ENCODE measurements at regions not wholly inside any gene's neighbourhood (a gene's known extent, or its start where the extent isn't known, plus 50 kb on each side); places are given as distances from the start of the nearest gene placed in this dataset.

DNA sequence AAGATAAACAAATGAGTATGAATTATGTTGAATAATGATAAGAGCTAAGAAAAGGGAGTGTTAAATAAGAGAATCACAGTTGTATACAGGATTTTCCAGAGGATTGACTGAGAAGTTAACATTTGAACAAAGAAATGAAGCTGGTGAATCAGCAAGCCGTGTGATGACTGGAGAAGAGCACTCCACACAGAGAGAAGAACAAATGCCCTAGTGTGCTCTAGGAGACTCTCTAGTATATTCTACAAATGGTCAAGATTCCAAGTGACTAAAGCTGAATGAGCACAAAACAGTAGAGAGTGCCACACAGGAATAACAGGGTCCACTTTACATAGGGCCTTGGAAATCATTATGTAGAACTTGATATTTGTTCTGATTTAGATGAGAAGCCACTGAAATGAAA, 587.1 kb upstream of the ATXN7L3B start:
- Histone ChIP-seq H3K27ac (ENCODE audit: low read depth in 1 of 2, low read length in 2 of 2) (no peak overlapping the region), H3K27me3 (ENCODE audit: control insufficient read depth in 2 of 2, insufficient read depth in 2 of 2, low read length in 2 of 2) (no peaks in the 10 kb centered on the region), H3K9ac (ENCODE audit: insufficient read depth, low read length, poor library complexity, severe bottlenecking) (no peak overlapping the region), H3K9me3 (replicated peaks in 1 of 2; ENCODE audit: control insufficient read depth in 1 of 2, insufficient read depth in 1 of 2, low read length in 2 of 2) (no peaks in the 10 kb centered on the region), H3K4me1 (ENCODE audit: control insufficient read depth in 1 of 2, insufficient read depth in 2 of 2, low read length in 2 of 2) (no peaks in the 10 kb centered on the region), H3K36me3 (replicated peaks in 1 of 2; ENCODE audit: control insufficient read depth in 1 of 2, insufficient read depth in 2 of 2, low read length in 2 of 2) (no peaks in the 10 kb centered on the region), H3K79me2 (ENCODE audit: insufficient read depth, low read length) (no peaks in the 10 kb centered on the region), H4K20me1 (ENCODE audit: insufficient read depth, low read length) (no peaks in the 10 kb centered on the region), H3K4me3 (replicated peaks in 1 of 3; ENCODE audit: low read depth in 2 of 3, low read length in 3 of 3) (no peak overlapping the region), H3K4me2 (replicated peaks; ENCODE audit: extremely low read depth, low read length, poor library complexity, severe bottlenecking) (no peak overlapping the region), H2AFZ (ENCODE audit: insufficient read depth, low read depth, low read length, poor library complexity, severe bottlenecking) (no peak overlapping the region)
- Mint-ChIP-seq H3K4me3 (no peak overlapping the region), H3K27me3 (ENCODE audit: low read depth in 3 of 3) (no peaks in the 10 kb centered on the region), H3K27ac (no peak overlapping the region), H3K4me1 (no peaks in the 10 kb centered on the region), H3K36me3 (no peaks in the 10 kb centered on the region), H3K9me3 (peaks cover 0 to 3% (median 0%) of the 10 kb centered on the region in 7 donors)
- DNase-seq, result no peak
- TF ChIP-seq, protein P1, sequence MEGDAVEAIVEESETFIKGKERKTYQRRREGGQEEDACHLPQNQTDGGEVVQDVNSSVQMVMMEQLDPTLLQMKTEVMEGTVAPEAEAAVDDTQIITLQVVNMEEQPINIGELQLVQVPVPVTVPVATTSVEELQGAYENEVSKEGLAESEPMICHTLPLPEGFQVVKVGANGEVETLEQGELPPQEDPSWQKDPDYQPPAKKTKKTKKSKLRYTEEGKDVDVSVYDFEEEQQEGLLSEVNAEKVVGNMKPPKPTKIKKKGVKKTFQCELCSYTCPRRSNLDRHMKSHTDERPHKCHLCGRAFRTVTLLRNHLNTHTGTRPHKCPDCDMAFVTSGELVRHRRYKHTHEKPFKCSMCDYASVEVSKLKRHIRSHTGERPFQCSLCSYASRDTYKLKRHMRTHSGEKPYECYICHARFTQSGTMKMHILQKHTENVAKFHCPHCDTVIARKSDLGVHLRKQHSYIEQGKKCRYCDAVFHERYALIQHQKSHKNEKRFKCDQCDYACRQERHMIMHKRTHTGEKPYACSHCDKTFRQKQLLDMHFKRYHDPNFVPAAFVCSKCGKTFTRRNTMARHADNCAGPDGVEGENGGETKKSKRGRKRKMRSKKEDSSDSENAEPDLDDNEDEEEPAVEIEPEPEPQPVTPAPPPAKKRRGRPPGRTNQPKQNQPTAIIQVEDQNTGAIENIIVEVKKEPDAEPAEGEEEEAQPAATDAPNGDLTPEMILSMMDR (IDR thresholded peaks at IDR 0.05), result no peak
- intact Hi-C loops (cut with micrococcal nuclease), result no loop called here
- WGBS (ENCODE audit: insufficient coverage), result no CpG with 5 or more reads among the region's 1 CpG

DNA sequence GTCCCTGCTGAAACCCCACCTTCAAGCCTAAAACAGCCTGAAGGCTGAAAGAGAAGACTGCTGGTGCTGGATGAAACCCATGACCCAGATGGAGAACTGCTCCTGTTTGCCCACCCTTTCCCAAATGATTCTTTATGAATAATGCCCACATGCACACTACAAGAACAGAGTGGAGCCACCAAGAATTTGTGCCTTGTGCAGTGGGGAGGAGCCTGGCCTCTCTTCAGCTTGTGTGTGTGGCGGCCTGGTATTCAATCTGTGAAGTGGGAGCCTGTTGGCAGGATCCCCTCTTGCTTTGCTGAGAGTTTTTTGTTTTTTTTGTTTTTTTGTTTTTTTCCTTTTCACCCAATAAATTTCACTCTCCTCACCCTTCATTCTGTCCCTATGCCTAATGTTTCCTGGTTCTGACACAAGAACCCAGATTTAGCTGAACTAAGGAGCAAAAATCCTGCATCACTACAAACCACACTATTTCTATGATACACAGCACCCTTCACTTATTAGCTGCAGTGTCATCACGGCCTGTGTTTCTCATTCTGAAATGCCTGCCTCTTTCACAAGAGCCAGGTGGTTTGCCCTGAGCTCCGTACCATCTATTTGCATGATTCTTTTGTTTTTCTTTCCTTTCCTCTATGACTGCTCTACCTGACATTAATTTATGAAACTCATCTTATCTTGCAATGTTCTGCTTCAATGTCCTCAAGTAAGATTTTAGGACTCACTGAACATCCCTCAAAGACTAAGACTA, 585.5 kb upstream of the ATXN7L3B start:
- no peaks in the 10 kb centered on the region for H3K4me1 ChIP-seq (ENCODE audit: control insufficient read depth in 1 of 2, insufficient read depth in 2 of 2, low read length in 2 of 2)
- 82% methylated on average over 2 of the region's 3 CpGs for WGBS (ENCODE audit: insufficient coverage)
- H3K36me3 Mint-ChIP-seq, result no peaks in the 10 kb centered on the region

More for the DNA sequence above, 585.5 kb upstream of the ATXN7L3B start:
- Histone ChIP-seq H3K9ac (ENCODE audit: insufficient read depth, low read length, poor library complexity, severe bottlenecking) (no peak overlapping the region), H3K27ac (ENCODE audit: low read depth in 1 of 2, low read length in 2 of 2) (no peak overlapping the region), H3K27me3 (ENCODE audit: control insufficient read depth in 2 of 2, insufficient read depth in 2 of 2, low read length in 2 of 2) (no peaks in the 10 kb centered on the region), H3K4me3 (replicated peaks in 1 of 3; ENCODE audit: low read depth in 2 of 3, low read length in 3 of 3) (no peak overlapping the region), H3K9me3 (replicated peaks in 1 of 2; ENCODE audit: control insufficient read depth in 1 of 2, insufficient read depth in 1 of 2, low read length in 2 of 2) (no peaks in the 10 kb centered on the region), H2AFZ (ENCODE audit: insufficient read depth, low read depth, low read length, poor library complexity, severe bottlenecking) (no peak overlapping the region), H3K36me3 (replicated peaks in 1 of 2; ENCODE audit: control insufficient read depth in 1 of 2, insufficient read depth in 2 of 2, low read length in 2 of 2) (no peaks in the 10 kb centered on the region), H3K4me2 (replicated peaks; ENCODE audit: extremely low read depth, low read length, poor library complexity, severe bottlenecking) (no peak overlapping the region), H4K20me1 (ENCODE audit: insufficient read depth, low read length) (no peaks in the 10 kb centered on the region), H3K79me2 (ENCODE audit: insufficient read depth, low read length) (no peaks in the 10 kb centered on the region)
- H3K27ac Mint-ChIP-seq, result no peak overlapping the region
- no peak overlapping the region for H3K4me3 Mint-ChIP-seq
- H3K27me3 Mint-ChIP-seq (ENCODE audit: low read depth in 3 of 3), result no peaks in the 10 kb centered on the region
- no peaks in the 10 kb centered on the region for H3K4me1 Mint-ChIP-seq
- no peak for DNase-seq
- TF ChIP-seq, protein P1 (IDR thresholded peaks at IDR 0.05), result no peak
- intact Hi-C loops (cut with micrococcal nuclease), result no loop called here
- peaks cover 0 to 3% (median 2%) of the 10 kb centered on the region in 7 donors for H3K9me3 Mint-ChIP-seq

Measured in CD14-positive monocyte (primary cell).